Hematopoietic multipotent progenitor cell treated with erythropoietin and hydrocortisone succinate and interleukin-3 and kit ligand, for 4 days (in vitro differentiated cells): ENCODE measurements at regions not wholly inside any gene's neighbourhood (a gene's known extent, or its start where the extent isn't known, plus 50 kb on each side); places are given as distances from the start of the nearest gene placed in this dataset.
"Not testable (repeated sequence)": the region's sequence is repeated elsewhere in the genome, so short reads cannot be mapped to it uniquely, and the experiment has no call there.

ENCODE experiments used
- DNase-seq: peaks from one replicate; pipeline ENCODE4 v3.0.0-alpha.2; 2015

GRCh38 chr15:45869034-45869668 lies 234.3 kb downstream of the SQOR start:
- peak; percentile 11 for DNase-seq

- DNase-seq, result no peak
Observed at GRCh38 chr15:45871121-45871855, 236.5 kb downstream of the SQOR start.

GRCh38 chr15:45873781-45874180 lies 239.0 kb downstream of the SQOR start:
- DNase-seq, result no peak

- DNase-seq, result not testable (repeated sequence)
Observed at GRCh38 chr15:45874566-45874965, 239.7 kb downstream of the SQOR start.

- DNase-seq, result no peak
Observed at GRCh38 chr15:45884289-45884688, 249.5 kb downstream of the SQOR start.

- no peak for DNase-seq
Observed at GRCh38 chr15:45884755-45885445, 250.1 kb downstream of the SQOR start.

- DNase-seq, result no peak
Observed at GRCh38 chr15:45885801-45886200, 251.0 kb downstream of the SQOR start.

- no peak for DNase-seq
Observed at GRCh38 chr15:45891766-45892165, 256.9 kb downstream of the SQOR start.

- no peak for DNase-seq
Observed at GRCh38 chr15:45892182-45892581, 257.4 kb downstream of the SQOR start.

- DNase-seq, result no peak
Observed at GRCh38 chr15:45903283-45903682, 268.5 kb downstream of the SQOR start.

GRCh38 chr15:45904019-45904418 lies 269.2 kb downstream of the SQOR start:
- no peak for DNase-seq

- DNase-seq, result no peak
Observed at GRCh38 chr15:45906230-45906629, 271.4 kb downstream of the SQOR start.

GRCh38 chr15:45910671-45911070 lies 275.8 kb downstream of the SQOR start:
- no peak for DNase-seq

GRCh38 chr15:45913451-45913850 lies 278.6 kb downstream of the SQOR start:
- DNase-seq, result no peak

GRCh38 chr15:45914425-45914824 lies 279.6 kb downstream of the SQOR start:
- DNase-seq, result no peak

- DNase-seq, result no peak
Observed at GRCh38 chr15:45918839-45919238, 284.0 kb downstream of the SQOR start.

GRCh38 chr15:45919806-45920205 lies 285.0 kb downstream of the SQOR start:
- DNase-seq, result no peak

GRCh38 chr15:45921376-45921775 lies 286.5 kb downstream of the SQOR start:
- no peak for DNase-seq

- DNase-seq, result no peak
Observed at GRCh38 chr15:45921978-45922377, 287.1 kb downstream of the SQOR start.

GRCh38 chr15:45941367-45941766 lies 306.5 kb downstream of the SQOR start:
- no peak for DNase-seq

GRCh38 chr15:45943240-45943639 lies 308.4 kb downstream of the SQOR start:
- DNase-seq, result no peak

GRCh38 chr15:45946111-45946510 lies 311.3 kb downstream of the SQOR start:
- DNase-seq, result no peak

GRCh38 chr15:45948181-45948621 lies 313.4 kb downstream of the SQOR start:
- DNase-seq, result no peak

GRCh38 chr15:45958924-45959323 lies 324.1 kb downstream of the SQOR start:
- no peak for DNase-seq
